ENCODE measurements at regions not wholly inside any gene's neighbourhood (a gene's known extent, or its start where the extent isn't known, plus 50 kb on each side); places are given as distances from the start of the nearest gene placed in this dataset.
"Not testable (repeated sequence)": the region's sequence is repeated elsewhere in the genome, so short reads cannot be mapped to it uniquely, and the experiment has no call there.

- Histone ChIP-seq H3K9ac (ENCODE audit: low read length) (no peak overlapping the region), H3K4me3 (ENCODE audit: low read length) (no peak overlapping the region), H3K4me1 (ENCODE audit: control insufficient read depth, low read depth, low read length) (no peaks in the 10 kb centered on the region), H3K27ac (ENCODE audit: low read length) (no peak overlapping the region), H3K9me3 (ENCODE audit: control insufficient read depth, low read depth, low read length) (no peaks in the 10 kb centered on the region), H3K27me3 (ENCODE audit: control insufficient read depth, insufficient read depth, low read length) (no peaks in the 10 kb centered on the region), H3K36me3 (ENCODE audit: control insufficient read depth, low read depth, low read length) (no peaks in the 10 kb centered on the region)
Observed at GRCh38 chr2:76188334-76189008, 477.8 kb upstream of the GCFC2 start.

GRCh38 chr2:76187415-76187814 is 476.7 kb upstream of the GCFC2 start:
- Histone ChIP-seq H3K9me3 (ENCODE audit: control insufficient read depth, low read depth, low read length) (no peaks in the 10 kb centered on the region), H3K9ac (ENCODE audit: low read length) (no peak overlapping the region), H3K36me3 (ENCODE audit: control insufficient read depth, low read depth, low read length) (no peaks in the 10 kb centered on the region), H3K27me3 (ENCODE audit: control insufficient read depth, insufficient read depth, low read length) (no peaks in the 10 kb centered on the region), H3K4me1 (ENCODE audit: control insufficient read depth, low read depth, low read length) (no peaks in the 10 kb centered on the region), H3K27ac (ENCODE audit: low read length) (no peak overlapping the region), H3K4me3 (ENCODE audit: low read length) (no peak overlapping the region)

DNA sequence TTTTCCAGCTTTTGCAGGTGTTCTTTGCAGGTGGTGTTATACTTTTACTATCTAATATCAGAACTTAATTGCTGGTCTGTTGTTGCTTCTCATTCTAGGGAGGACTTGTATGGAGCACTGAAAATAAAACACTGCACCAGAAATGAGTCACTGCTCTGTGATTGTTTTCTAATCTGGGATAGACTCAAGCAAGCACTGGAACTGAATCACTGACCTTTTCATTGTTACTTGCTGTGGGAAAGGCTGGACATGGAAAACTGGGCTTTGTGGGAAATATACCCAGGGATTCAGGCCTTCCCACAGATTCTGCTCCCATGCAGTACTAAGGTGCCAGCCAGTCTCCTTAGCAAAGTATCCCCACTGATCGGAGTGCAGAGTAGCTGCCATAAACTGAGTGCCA is 470.0 kb upstream of the GCFC2 start:
- no peaks in the 10 kb centered on the region for H3K27me3 ChIP-seq (ENCODE audit: control insufficient read depth, insufficient read depth, low read length)
- H3K27ac ChIP-seq (ENCODE audit: low read length): no peak overlapping the region
- H3K4me1 ChIP-seq (ENCODE audit: control insufficient read depth, low read depth, low read length): no peaks in the 10 kb centered on the region
- H3K36me3 ChIP-seq (ENCODE audit: control insufficient read depth, low read depth, low read length): no peaks in the 10 kb centered on the region
- peaks cover 7% of the 10 kb centered on the region for H3K9me3 ChIP-seq (ENCODE audit: control insufficient read depth, low read depth, low read length)
- no peak overlapping the region for H3K9ac ChIP-seq (ENCODE audit: low read length)
- H3K4me3 ChIP-seq (ENCODE audit: low read length): no peak overlapping the region

GRCh38 chr2:76178610-76179009 is 467.9 kb upstream of the GCFC2 start:
- no peak overlapping the region for H3K4me3 ChIP-seq (ENCODE audit: low read length)
- no peak overlapping the region for H3K27ac ChIP-seq (ENCODE audit: low read length)
- no peaks in the 10 kb centered on the region for H3K27me3 ChIP-seq (ENCODE audit: control insufficient read depth, insufficient read depth, low read length)
- no peaks in the 10 kb centered on the region for H3K36me3 ChIP-seq (ENCODE audit: control insufficient read depth, low read depth, low read length)
- H3K9me3 ChIP-seq (ENCODE audit: control insufficient read depth, low read depth, low read length): peaks cover 12% of the 10 kb centered on the region
- no peaks in the 10 kb centered on the region for H3K4me1 ChIP-seq (ENCODE audit: control insufficient read depth, low read depth, low read length)
- H3K9ac ChIP-seq (ENCODE audit: low read length): no peak overlapping the region

DNA sequence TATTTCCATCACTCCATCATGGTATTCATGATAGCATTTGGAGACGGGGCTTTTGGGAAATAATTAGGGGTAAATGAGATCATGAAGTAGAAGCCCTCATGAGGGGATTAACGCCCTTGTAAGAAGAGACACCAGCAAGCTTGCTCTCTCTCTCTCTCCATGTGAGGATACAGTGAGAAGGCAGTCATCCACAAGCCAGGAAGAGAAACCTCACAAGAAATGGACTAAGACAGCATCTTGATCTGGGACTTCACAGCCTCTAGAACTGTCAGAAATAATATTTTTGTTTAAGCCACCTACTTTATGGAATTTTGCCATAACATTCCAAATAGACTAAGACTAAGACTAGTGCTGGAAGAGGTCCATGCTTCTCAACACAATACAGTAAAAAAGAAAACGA is 464.6 kb upstream of the GCFC2 start:
- Histone ChIP-seq H3K27ac (ENCODE audit: low read length) (no peak overlapping the region), H3K9me3 (ENCODE audit: control insufficient read depth, low read depth, low read length) (peaks cover 12% of the 10 kb centered on the region), H3K9ac (ENCODE audit: low read length) (no peak overlapping the region), H3K4me1 (ENCODE audit: control insufficient read depth, low read depth, low read length) (no peaks in the 10 kb centered on the region), H3K36me3 (ENCODE audit: control insufficient read depth, low read depth, low read length) (no peaks in the 10 kb centered on the region), H3K27me3 (ENCODE audit: control insufficient read depth, insufficient read depth, low read length) (no peaks in the 10 kb centered on the region), H3K4me3 (ENCODE audit: low read length) (no peak overlapping the region)

DNA sequence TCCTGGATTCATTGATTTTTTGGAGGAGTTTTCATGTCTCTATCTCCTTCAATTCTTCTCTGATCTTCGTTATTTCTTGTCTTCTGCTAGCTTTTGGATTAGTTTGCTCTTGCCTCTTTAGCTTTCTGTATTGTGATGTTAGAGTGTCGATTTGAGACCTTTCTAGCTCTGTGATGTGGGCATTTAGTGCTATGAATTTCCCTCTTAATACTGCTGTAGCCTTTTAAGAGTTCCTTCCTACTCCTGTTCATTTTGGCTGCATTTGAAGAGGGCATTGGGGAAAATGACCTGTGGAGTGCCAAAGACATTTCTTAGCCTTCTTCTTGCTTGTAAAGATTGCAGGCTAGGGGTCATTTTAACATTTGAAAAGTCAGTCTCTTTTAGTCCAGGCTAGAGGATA is 463.8 kb upstream of the GCFC2 start:
- Histone ChIP-seq H3K9me3 (ENCODE audit: control insufficient read depth, low read depth, low read length) (peaks cover 12% of the 10 kb centered on the region), H3K27me3 (ENCODE audit: control insufficient read depth, insufficient read depth, low read length) (no peaks in the 10 kb centered on the region), H3K36me3 (ENCODE audit: control insufficient read depth, low read depth, low read length) (no peaks in the 10 kb centered on the region), H3K4me1 (ENCODE audit: control insufficient read depth, low read depth, low read length) (no peaks in the 10 kb centered on the region), H3K4me3 (ENCODE audit: low read length) (no peak overlapping the region), H3K9ac (ENCODE audit: low read length) (no peak overlapping the region), H3K27ac (ENCODE audit: low read length) (no peak overlapping the region)

- not testable (repeated sequence) for H3K27ac ChIP-seq (ENCODE audit: low read length); H3K4me1 ChIP-seq (ENCODE audit: control insufficient read depth, low read depth, low read length); H3K9ac ChIP-seq (ENCODE audit: low read length); H3K36me3 ChIP-seq (ENCODE audit: control insufficient read depth, low read depth, low read length); H3K9me3 ChIP-seq (ENCODE audit: control insufficient read depth, low read depth, low read length); H3K27me3 ChIP-seq (ENCODE audit: control insufficient read depth, insufficient read depth, low read length); H3K4me3 ChIP-seq (ENCODE audit: low read length)
Observed at GRCh38 chr2:76173206-76173605, 462.5 kb upstream of the GCFC2 start.

- not testable (repeated sequence) for H3K36me3 ChIP-seq (ENCODE audit: control insufficient read depth, low read depth, low read length); H3K27ac ChIP-seq (ENCODE audit: low read length); H3K9me3 ChIP-seq (ENCODE audit: control insufficient read depth, low read depth, low read length); H3K27me3 ChIP-seq (ENCODE audit: control insufficient read depth, insufficient read depth, low read length); H3K4me1 ChIP-seq (ENCODE audit: control insufficient read depth, low read depth, low read length); H3K4me3 ChIP-seq (ENCODE audit: low read length); H3K9ac ChIP-seq (ENCODE audit: low read length)
Observed at GRCh38 chr2:76172154-76172595, 461.5 kb upstream of the GCFC2 start.

GRCh38 chr2:76170856-76171255 is 460.1 kb upstream of the GCFC2 start:
- no peaks in the 10 kb centered on the region for H3K36me3 ChIP-seq (ENCODE audit: control insufficient read depth, low read depth, low read length)
- H3K9me3 ChIP-seq (ENCODE audit: control insufficient read depth, low read depth, low read length): peaks cover 5% of the 10 kb centered on the region
- H3K27me3 ChIP-seq (ENCODE audit: control insufficient read depth, insufficient read depth, low read length): no peaks in the 10 kb centered on the region
- no peak overlapping the region for H3K27ac ChIP-seq (ENCODE audit: low read length)
- H3K4me3 ChIP-seq (ENCODE audit: low read length): no peak overlapping the region
- H3K4me1 ChIP-seq (ENCODE audit: control insufficient read depth, low read depth, low read length): no peaks in the 10 kb centered on the region
- H3K9ac ChIP-seq (ENCODE audit: low read length): no peak overlapping the region

DNA sequence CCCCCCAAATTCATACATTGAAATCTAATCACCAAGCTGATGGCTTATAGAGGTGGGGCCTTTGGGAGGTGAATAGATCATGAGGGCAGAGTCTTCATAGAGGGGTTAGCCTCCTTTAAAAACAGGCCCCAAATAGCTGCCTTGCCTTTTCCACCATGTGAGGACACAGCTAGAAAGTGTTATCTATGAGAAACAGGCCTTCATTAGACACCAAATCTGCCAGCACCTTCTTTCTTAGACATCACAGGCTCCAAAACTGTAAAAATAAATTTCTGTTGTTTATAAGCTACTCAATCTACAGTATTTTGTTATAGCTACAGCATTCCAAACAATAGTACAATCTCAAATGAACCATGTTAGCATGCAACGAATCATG is 459.3 kb upstream of the GCFC2 start:
- no peak overlapping the region for H3K9ac ChIP-seq (ENCODE audit: low read length)
- H3K4me1 ChIP-seq (ENCODE audit: control insufficient read depth, low read depth, low read length): no peaks in the 10 kb centered on the region
- H3K4me3 ChIP-seq (ENCODE audit: low read length): no peak overlapping the region
- no peak overlapping the region for H3K27ac ChIP-seq (ENCODE audit: low read length)
- no peaks in the 10 kb centered on the region for H3K36me3 ChIP-seq (ENCODE audit: control insufficient read depth, low read depth, low read length)
- H3K27me3 ChIP-seq (ENCODE audit: control insufficient read depth, insufficient read depth, low read length): no peaks in the 10 kb centered on the region
- peaks cover 5% of the 10 kb centered on the region for H3K9me3 ChIP-seq (ENCODE audit: control insufficient read depth, low read depth, low read length)

- no peak overlapping the region for H3K9ac ChIP-seq (ENCODE audit: low read length)
- H3K27ac ChIP-seq (ENCODE audit: low read length): no peak overlapping the region
- H3K4me1 ChIP-seq (ENCODE audit: control insufficient read depth, low read depth, low read length): no peaks in the 10 kb centered on the region
Observed at GRCh38 chr2:76169276-76170008, 458.7 kb upstream of the GCFC2 start.

DNA sequence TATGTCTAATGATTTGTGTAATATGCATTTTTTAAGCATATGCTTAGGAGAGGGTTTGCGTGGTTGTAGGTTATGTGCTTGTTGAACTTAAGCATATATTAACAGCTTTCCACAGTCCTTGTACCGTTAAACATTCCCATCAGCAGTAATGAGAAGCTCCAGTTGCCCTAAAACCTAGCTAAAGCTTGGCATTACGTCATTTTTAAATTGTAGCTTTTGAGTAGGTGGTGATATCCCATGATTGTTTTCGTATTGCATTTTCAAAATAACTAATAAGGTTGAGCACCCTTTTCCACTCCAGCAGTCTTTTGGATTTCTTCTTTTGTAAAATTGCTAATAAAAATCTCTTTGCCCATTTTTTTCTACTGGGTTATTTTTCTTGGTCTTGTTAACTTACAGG is 453.1 kb upstream of the GCFC2 start:
- H3K4me3 ChIP-seq (ENCODE audit: low read length): no peak overlapping the region
- no peaks in the 10 kb centered on the region for H3K4me1 ChIP-seq (ENCODE audit: control insufficient read depth, low read depth, low read length)
- no peaks in the 10 kb centered on the region for H3K9me3 ChIP-seq (ENCODE audit: control insufficient read depth, low read depth, low read length)
- no peak overlapping the region for H3K27ac ChIP-seq (ENCODE audit: low read length)
- no peaks in the 10 kb centered on the region for H3K36me3 ChIP-seq (ENCODE audit: control insufficient read depth, low read depth, low read length)
- H3K9ac ChIP-seq (ENCODE audit: low read length): no peak overlapping the region
- H3K27me3 ChIP-seq (ENCODE audit: control insufficient read depth, insufficient read depth, low read length): no peaks in the 10 kb centered on the region

More at GRCh38 chr2:76169276-76170008, 458.7 kb upstream of the GCFC2 start:
- H3K9me3 ChIP-seq (ENCODE audit: control insufficient read depth, low read depth, low read length): peaks cover 2% of the 10 kb centered on the region
- no peak overlapping the region for H3K4me3 ChIP-seq (ENCODE audit: low read length)
- no peaks in the 10 kb centered on the region for H3K36me3 ChIP-seq (ENCODE audit: control insufficient read depth, low read depth, low read length)
- H3K27me3 ChIP-seq (ENCODE audit: control insufficient read depth, insufficient read depth, low read length): no peaks in the 10 kb centered on the region

Measured in iPS-18a (cell line).